ENCODE measurements at regions not wholly inside any gene's neighbourhood (a gene's known extent, or its start where the extent isn't known, plus 50 kb on each side); places are given as distances from the start of the nearest gene placed in this dataset.

- Histone ChIP-seq H3K4me1 (ENCODE audit: control insufficient read depth, insufficient read depth, low read length, unreplicated experiment) (no peaks in the 10 kb centered on the region), H3K27ac (ENCODE audit: low read depth, low read length) (no peak overlapping the region), H2AFZ (ENCODE audit: low read length, unreplicated experiment) (no peak overlapping the region), H3K27me3 (ENCODE audit: insufficient read depth, low read length) (no peaks in the 10 kb centered on the region), H3K4me3 (ENCODE audit: low read depth, low read length) (no peak overlapping the region), H3K79me2 (ENCODE audit: control insufficient read depth, insufficient read depth, low read length, unreplicated experiment) (no peaks in the 10 kb centered on the region), H3K36me3 (ENCODE audit: insufficient read depth, low read length) (no peaks in the 10 kb centered on the region)
Observed at GRCh38 chr14:83470466-83470865, 1936.8 kb upstream of the SEL1L start.

GRCh38 chr14:83470959-83471695, 1937.5 kb upstream of the SEL1L start:
- Histone ChIP-seq H3K27me3 (ENCODE audit: insufficient read depth, low read length) (no peaks in the 10 kb centered on the region), H3K4me1 (ENCODE audit: control insufficient read depth, insufficient read depth, low read length, unreplicated experiment) (no peaks in the 10 kb centered on the region), H2AFZ (ENCODE audit: low read length, unreplicated experiment) (no peak overlapping the region), H3K27ac (ENCODE audit: low read depth, low read length) (no peak overlapping the region), H3K79me2 (ENCODE audit: control insufficient read depth, insufficient read depth, low read length, unreplicated experiment) (no peaks in the 10 kb centered on the region), H3K36me3 (ENCODE audit: insufficient read depth, low read length) (no peaks in the 10 kb centered on the region), H3K4me3 (ENCODE audit: low read depth, low read length) (no peak overlapping the region)

- no peaks in the 10 kb centered on the region for H3K4me1 ChIP-seq (ENCODE audit: control insufficient read depth, insufficient read depth, low read length, unreplicated experiment)
- no peaks in the 10 kb centered on the region for H3K27me3 ChIP-seq (ENCODE audit: insufficient read depth, low read length)
- H3K36me3 ChIP-seq (ENCODE audit: insufficient read depth, low read length) = no peaks in the 10 kb centered on the region
- peak overlapping the region; percentile 79 for H2AFZ ChIP-seq (ENCODE audit: low read length, unreplicated experiment)
- no peaks in the 10 kb centered on the region for H3K79me2 ChIP-seq (ENCODE audit: control insufficient read depth, insufficient read depth, low read length, unreplicated experiment)
- H3K27ac ChIP-seq (ENCODE audit: low read depth, low read length) = no peak overlapping the region
- H3K4me3 ChIP-seq (ENCODE audit: low read depth, low read length) = no peak overlapping the region
Observed at GRCh38 chr14:83473416-83474235, 1940.0 kb upstream of the SEL1L start.

DNA sequence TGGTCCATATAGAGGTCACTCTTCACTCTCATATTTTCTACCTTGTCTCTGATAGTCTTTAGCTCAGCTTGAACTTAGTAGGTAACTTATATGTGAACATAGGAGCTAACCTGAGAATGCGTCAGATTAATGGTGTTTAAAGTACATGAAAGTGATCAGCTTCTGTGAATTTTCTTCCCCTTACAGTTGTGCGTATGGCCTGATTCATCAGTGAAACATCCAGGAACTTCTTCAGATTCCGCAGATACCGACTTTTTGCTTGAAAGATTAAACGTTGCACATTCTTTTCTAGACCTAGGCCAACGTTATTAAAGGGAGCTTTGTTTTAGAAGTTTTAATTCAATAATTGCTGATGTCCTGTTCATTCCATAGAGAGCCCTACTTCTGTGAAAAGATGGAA, 1945.1 kb upstream of the SEL1L start:
- Histone ChIP-seq H2AFZ (ENCODE audit: low read length, unreplicated experiment) (no peak overlapping the region), H3K4me1 (ENCODE audit: control insufficient read depth, insufficient read depth, low read length, unreplicated experiment) (no peaks in the 10 kb centered on the region), H3K27me3 (ENCODE audit: insufficient read depth, low read length) (no peaks in the 10 kb centered on the region), H3K4me3 (ENCODE audit: low read depth, low read length) (no peak overlapping the region), H3K27ac (ENCODE audit: low read depth, low read length) (no peak overlapping the region), H3K36me3 (ENCODE audit: insufficient read depth, low read length) (no peaks in the 10 kb centered on the region), H3K79me2 (ENCODE audit: control insufficient read depth, insufficient read depth, low read length, unreplicated experiment) (no peaks in the 10 kb centered on the region)

DNA sequence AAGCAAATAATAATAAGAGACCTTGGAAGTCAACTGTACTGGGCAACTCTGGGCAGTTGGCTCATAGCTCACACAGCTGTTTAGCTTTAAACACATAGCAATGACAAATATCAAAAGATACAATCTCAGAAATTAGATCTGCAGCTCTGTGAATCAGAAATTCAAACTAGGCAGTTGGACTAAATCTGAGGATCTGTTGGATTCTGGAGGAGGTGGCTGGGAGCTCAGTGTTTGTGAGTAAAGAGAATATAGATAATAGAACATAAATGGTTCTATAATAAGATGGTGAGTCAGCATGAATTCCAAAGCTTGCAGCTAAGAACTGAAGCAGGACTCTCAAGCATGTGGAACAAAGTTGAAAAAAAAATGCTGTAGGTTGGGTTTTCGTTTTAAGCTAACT, 1949.4 kb upstream of the SEL1L start:
- Histone ChIP-seq H3K4me1 (ENCODE audit: control insufficient read depth, insufficient read depth, low read length, unreplicated experiment) (no peaks in the 10 kb centered on the region), H3K4me3 (ENCODE audit: low read depth, low read length) (no peak overlapping the region), H2AFZ (ENCODE audit: low read length, unreplicated experiment) (no peak overlapping the region), H3K36me3 (ENCODE audit: insufficient read depth, low read length) (no peaks in the 10 kb centered on the region), H3K27me3 (ENCODE audit: insufficient read depth, low read length) (no peaks in the 10 kb centered on the region), H3K79me2 (ENCODE audit: control insufficient read depth, insufficient read depth, low read length, unreplicated experiment) (no peaks in the 10 kb centered on the region), H3K27ac (ENCODE audit: low read depth, low read length) (no peak overlapping the region)

DNA sequence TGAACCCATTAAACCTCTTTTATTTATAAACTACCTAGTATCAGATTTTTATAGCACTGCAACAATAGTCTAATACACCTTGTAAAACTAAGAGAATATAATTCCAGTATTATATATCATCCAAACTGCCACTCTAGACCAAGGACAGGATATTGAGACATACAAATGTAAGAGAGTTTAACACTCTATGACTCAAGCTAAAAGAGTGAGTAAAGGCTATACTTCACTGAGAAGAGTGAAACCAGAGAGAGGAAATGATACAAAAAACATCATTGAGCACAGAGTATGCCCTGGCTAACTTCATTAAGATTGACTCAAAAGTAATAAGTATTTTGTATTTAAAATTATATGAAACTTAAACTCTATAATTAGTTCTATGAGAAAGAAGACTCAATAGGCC, 1951.9 kb upstream of the SEL1L start:
- H3K4me3 ChIP-seq (ENCODE audit: low read depth, low read length) = no peak overlapping the region
- no peak overlapping the region for H2AFZ ChIP-seq (ENCODE audit: low read length, unreplicated experiment)

DNA sequence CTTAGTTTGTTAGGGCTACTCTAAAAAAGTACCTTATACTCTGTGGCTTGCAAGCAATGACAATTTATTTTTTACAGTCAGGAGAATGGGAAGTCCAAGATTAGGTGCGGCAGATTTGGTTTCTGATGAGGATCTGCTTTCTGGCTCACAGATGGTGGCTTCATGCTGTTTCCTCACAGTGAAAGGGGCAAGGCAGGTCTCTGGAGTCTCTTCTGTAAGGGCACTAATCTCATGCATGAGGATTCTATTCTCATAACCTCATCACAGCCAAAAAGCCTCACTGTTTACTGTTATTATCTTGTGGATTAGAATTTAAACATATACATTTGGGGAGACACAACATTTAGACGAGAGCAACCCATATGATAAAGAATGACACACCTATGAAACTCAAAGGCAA, 1957.4 kb upstream of the SEL1L start:
- Histone ChIP-seq H3K4me1 (ENCODE audit: control insufficient read depth, insufficient read depth, low read length, unreplicated experiment) (no peaks in the 10 kb centered on the region), H3K4me3 (ENCODE audit: low read depth, low read length) (no peak overlapping the region), H2AFZ (ENCODE audit: low read length, unreplicated experiment) (no peak overlapping the region), H3K27ac (ENCODE audit: low read depth, low read length) (no peak overlapping the region), H3K79me2 (ENCODE audit: control insufficient read depth, insufficient read depth, low read length, unreplicated experiment) (no peaks in the 10 kb centered on the region), H3K27me3 (ENCODE audit: insufficient read depth, low read length) (no peaks in the 10 kb centered on the region), H3K36me3 (ENCODE audit: insufficient read depth, low read length) (no peaks in the 10 kb centered on the region)

More for the DNA sequence above, 1951.9 kb upstream of the SEL1L start:
- Histone ChIP-seq H3K27me3 (ENCODE audit: insufficient read depth, low read length) (no peaks in the 10 kb centered on the region), H3K36me3 (ENCODE audit: insufficient read depth, low read length) (no peaks in the 10 kb centered on the region), H3K4me1 (ENCODE audit: control insufficient read depth, insufficient read depth, low read length, unreplicated experiment) (no peaks in the 10 kb centered on the region), H3K79me2 (ENCODE audit: control insufficient read depth, insufficient read depth, low read length, unreplicated experiment) (no peaks in the 10 kb centered on the region), H3K27ac (ENCODE audit: low read depth, low read length) (no peak overlapping the region)

DNA sequence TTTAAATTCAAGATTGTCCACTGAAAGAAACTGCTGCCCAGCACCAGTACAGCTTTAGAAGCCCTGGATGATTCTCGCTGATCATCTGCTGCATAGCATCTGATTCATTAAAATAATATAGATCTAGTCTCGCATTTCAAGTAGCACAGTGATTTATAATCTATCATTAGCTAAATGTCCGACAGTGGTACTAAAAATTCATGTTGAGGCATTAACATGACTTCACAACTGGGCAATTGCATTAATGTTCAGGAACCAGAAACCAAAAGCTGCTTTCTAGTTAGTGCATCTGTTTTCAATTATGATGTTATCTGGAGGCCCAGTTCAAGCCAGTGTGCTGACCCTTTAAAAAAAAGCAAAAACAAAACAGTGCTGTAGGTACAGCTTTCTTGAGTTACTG, 1987.2 kb upstream of the SEL1L start:
- no peaks in the 10 kb centered on the region for H3K27me3 ChIP-seq (ENCODE audit: insufficient read depth, low read length)
- H2AFZ ChIP-seq (ENCODE audit: low read length, unreplicated experiment) = no peak overlapping the region
- H3K36me3 ChIP-seq (ENCODE audit: insufficient read depth, low read length) = no peaks in the 10 kb centered on the region
- H3K27ac ChIP-seq (ENCODE audit: low read depth, low read length) = no peak overlapping the region
- H3K4me1 ChIP-seq (ENCODE audit: control insufficient read depth, insufficient read depth, low read length, unreplicated experiment) = no peaks in the 10 kb centered on the region
- no peaks in the 10 kb centered on the region for H3K79me2 ChIP-seq (ENCODE audit: control insufficient read depth, insufficient read depth, low read length, unreplicated experiment)
- H3K4me3 ChIP-seq (ENCODE audit: low read depth, low read length) = no peak overlapping the region

DNA sequence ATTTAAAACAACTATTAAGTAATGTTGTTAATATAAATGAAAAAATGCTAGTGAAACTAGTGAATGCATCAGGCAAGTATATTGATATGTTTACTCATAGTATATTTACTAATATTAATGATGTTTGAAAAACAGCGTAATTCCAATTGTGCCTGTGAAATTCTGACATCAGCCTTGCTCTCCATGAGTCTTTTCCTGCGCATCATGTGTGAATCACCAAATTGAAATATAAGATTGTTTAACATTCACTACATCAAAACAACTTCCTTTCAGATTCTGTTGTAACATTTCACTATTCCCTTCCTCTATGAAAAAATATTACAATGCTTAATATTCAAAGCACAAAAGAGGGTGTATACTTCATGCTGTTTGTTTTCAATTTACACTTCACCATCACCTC, 1995.9 kb upstream of the SEL1L start:
- Histone ChIP-seq H3K79me2 (ENCODE audit: control insufficient read depth, insufficient read depth, low read length, unreplicated experiment) (no peaks in the 10 kb centered on the region), H3K4me3 (ENCODE audit: low read depth, low read length) (no peak overlapping the region), H3K36me3 (ENCODE audit: insufficient read depth, low read length) (no peaks in the 10 kb centered on the region), H3K27me3 (ENCODE audit: insufficient read depth, low read length) (no peaks in the 10 kb centered on the region), H2AFZ (ENCODE audit: low read length, unreplicated experiment) (no peak overlapping the region), H3K4me1 (ENCODE audit: control insufficient read depth, insufficient read depth, low read length, unreplicated experiment) (no peaks in the 10 kb centered on the region), H3K27ac (ENCODE audit: low read depth, low read length) (no peak overlapping the region)

DNA sequence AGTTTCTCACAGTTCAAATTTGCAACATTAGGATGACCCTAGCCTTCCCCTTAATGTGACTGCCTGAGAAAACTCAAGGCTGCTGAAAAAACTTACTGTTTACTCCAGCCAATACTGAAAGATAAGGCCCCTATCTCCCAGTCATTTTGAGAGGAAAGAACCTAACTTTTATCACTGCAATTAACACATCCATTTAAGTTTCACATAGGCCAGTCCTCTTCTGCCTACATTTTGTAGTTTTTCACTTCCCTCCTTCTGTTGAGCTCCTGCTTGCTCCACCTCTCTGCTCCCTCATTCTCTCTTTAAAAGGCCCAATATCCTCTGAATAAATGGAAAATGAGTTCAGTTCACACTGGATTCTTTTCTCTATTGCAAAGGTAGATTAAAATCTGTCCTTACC, 1996.2 kb upstream of the FLRT2 start:
- Histone ChIP-seq H3K27ac (ENCODE audit: low read depth, low read length) (no peak overlapping the region), H3K79me2 (ENCODE audit: control insufficient read depth, insufficient read depth, low read length, unreplicated experiment) (no peaks in the 10 kb centered on the region), H3K27me3 (ENCODE audit: insufficient read depth, low read length) (no peaks in the 10 kb centered on the region), H2AFZ (ENCODE audit: low read length, unreplicated experiment) (no peak overlapping the region), H3K4me1 (ENCODE audit: control insufficient read depth, insufficient read depth, low read length, unreplicated experiment) (no peaks in the 10 kb centered on the region), H3K36me3 (ENCODE audit: insufficient read depth, low read length) (no peaks in the 10 kb centered on the region), H3K4me3 (ENCODE audit: low read depth, low read length) (no peak overlapping the region)

DNA sequence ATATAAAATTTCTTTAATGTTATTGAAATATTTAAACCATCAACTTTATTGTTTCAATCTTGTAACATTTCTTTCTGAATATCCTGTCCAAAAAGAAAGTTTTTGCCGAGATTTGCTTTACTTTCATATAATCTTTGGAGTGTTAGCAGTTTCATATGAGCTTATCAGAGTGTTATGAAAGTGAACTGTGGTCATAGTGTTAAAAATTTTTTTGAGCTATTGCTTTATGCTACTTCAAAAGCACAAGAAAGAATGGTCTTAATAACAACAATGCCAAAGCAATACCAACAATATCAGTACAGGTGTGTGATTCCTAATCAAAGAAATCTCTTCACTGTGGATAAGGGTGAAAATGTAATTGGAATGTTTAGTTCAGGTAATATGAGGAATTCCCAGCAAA, 1994.9 kb upstream of the FLRT2 start:
- H3K27me3 ChIP-seq (ENCODE audit: insufficient read depth, low read length) = no peaks in the 10 kb centered on the region
- no peak overlapping the region for H3K4me3 ChIP-seq (ENCODE audit: low read depth, low read length)
- no peaks in the 10 kb centered on the region for H3K4me1 ChIP-seq (ENCODE audit: control insufficient read depth, insufficient read depth, low read length, unreplicated experiment)
- no peaks in the 10 kb centered on the region for H3K36me3 ChIP-seq (ENCODE audit: insufficient read depth, low read length)
- H3K79me2 ChIP-seq (ENCODE audit: control insufficient read depth, insufficient read depth, low read length, unreplicated experiment) = no peaks in the 10 kb centered on the region
- no peak overlapping the region for H2AFZ ChIP-seq (ENCODE audit: low read length, unreplicated experiment)
- H3K27ac ChIP-seq (ENCODE audit: low read depth, low read length) = no peak overlapping the region

Data from ACC112 (cell line).